Inferior parietal cortex (tissue), 1 donor: ENCODE measurements at regions not wholly inside any gene's neighbourhood (a gene's known extent, or its start where the extent isn't known, plus 50 kb on each side); places are given as distances from the start of the nearest gene placed in this dataset.

Source experiments
- DNase-seq: peaks from one replicate; pipeline ENCODE4 v3.0.0-alpha.2; 2016; ENCODE audit errors: extremely low spot score

- DNase-seq: no peak
These were observed 67.8 kb downstream of the CASP12 start for GRCh38 chr11:104830508-104830907.

DNA sequence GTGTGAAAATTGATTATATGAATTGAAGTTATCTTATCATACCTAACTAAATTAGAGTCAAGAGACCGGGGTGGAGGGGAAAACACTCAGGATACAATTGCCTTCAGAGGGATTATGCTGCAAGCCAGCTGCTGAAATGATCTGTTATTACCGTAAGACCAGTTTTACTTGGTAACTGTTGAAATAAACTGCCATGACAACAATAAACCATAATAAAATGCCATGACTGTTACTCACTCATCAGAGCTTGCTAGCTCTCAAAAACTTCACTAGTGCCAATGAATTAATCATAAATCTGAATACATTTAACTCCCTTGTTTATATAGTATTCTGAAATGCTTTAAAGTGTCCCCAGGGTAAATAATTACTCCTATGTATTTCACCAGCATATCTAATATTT, 68.2 kb downstream of the CASP12 start:
- DNase-seq: no peak

DNA sequence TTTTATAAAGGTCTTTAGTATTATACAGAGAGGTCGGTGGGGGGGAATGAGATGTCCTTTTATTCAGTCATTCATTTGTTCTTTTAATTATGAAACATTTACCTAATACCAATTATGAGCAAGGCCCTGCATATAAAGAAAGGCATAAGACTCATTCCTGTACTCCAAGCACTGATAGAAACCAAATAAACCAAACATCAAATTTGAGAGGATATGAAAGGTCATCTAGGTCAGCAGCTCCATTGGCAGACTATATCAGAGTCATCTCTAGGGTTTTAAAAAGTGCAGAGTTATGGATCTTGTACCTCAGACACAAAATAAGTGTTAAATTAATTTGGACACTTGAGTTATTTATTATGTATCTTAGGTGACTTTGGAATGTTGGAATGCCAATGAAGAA, 71.5 kb downstream of the CASP12 start:
- no peak for DNase-seq

DNA sequence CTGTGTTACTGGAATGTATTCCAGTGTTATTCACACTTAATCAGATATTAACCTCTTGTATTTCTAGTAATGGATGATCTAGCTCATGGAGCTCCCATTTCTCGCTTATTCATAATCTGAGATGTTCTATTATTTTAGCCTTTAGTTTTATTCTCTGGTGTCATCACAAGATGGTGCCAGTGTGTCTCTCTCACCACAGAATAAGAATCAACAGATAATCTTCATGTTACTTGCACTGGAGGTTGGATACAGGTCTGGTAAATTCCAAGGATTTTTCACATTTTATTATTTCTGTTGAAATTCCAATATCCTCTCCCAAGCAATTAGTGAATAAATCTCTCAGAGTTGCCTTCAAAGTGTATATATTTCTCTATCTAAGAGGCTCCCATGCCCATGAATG, 74.6 kb downstream of the CASP12 start:
- no peak for DNase-seq

DNA sequence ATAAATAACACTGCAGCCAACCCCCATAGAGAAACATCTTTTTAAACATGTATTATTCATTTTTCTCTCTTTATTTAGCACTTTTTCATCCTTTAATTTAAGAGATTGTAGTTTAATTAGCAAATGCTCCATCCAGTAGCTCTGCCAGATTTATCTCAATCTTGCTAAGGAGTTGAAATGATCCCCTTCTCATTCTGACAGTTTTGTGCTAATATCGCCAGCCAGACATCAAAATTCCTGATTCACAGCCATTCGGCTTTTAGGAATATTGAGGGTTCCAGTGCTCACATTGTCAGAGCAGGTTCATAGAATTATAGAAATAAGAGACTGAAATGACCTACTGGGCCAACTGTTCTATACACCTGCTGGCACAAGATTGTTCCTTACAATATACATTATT, 77.8 kb downstream of the CASP12 start:
- DNase-seq: no peak

- no peak for DNase-seq
These were observed 78.7 kb downstream of the CASP12 start for GRCh38 chr11:104819603-104820002.

DNA sequence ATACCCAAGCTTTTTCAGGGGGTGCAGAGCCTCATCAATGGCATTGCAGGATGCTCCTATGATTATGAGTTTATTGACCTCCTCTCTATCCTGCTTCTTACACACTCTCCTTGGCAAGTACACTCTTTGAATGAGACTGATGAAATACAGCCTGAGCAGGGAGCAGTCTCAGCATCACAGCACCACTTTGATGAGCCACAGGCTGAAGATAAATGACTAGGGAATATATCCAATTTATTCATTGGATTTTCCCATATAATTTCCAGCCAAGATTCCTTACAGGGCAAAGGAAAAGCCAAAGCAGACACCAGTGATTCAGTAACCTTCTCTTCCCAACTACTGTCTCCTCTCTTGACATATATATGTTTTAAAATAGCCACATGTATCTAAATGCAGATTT, 79.2 kb downstream of the CASP12 start:
- no peak for DNase-seq

DNA sequence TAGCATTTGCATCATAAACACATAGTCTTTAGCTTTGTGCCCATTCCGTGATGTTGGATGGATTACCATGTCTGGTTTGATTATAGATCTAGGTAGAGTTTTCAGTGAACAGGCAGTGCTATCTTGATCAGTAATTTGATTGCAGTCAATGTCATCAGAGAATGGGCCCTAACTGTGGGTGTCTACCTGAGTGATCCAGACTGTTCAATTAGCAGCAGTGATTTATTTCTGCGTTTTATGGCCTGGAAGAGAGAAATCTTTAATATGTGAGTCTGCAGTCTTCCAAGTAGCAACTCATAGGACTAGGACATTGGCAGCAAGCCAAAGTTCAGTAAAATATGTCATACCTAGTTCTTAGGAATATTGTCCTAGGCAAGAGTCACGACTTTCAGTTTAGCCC, 80.3 kb downstream of the CASP12 start:
- DNase-seq: no peak

DNA sequence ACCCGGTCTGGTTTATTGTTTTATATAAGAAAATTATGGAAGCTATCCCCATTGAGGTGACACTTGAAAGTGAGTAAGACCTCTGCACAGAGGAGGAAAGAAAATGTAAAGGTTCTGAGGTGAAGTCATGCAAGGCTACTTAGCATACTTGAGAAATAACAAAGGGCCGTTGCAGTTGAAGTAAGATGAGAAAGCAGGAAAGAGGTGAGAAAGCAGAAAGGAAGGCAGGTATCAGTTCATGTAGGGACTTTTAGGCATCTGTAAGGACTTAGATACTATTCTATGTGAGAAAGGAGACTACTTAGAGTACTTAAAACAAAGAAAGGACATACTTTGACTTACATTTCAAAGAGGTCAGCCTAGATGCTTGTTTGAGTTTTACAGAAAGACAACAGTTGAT, 84.7 kb downstream of the CASP12 start:
- DNase-seq: no peak

DNA sequence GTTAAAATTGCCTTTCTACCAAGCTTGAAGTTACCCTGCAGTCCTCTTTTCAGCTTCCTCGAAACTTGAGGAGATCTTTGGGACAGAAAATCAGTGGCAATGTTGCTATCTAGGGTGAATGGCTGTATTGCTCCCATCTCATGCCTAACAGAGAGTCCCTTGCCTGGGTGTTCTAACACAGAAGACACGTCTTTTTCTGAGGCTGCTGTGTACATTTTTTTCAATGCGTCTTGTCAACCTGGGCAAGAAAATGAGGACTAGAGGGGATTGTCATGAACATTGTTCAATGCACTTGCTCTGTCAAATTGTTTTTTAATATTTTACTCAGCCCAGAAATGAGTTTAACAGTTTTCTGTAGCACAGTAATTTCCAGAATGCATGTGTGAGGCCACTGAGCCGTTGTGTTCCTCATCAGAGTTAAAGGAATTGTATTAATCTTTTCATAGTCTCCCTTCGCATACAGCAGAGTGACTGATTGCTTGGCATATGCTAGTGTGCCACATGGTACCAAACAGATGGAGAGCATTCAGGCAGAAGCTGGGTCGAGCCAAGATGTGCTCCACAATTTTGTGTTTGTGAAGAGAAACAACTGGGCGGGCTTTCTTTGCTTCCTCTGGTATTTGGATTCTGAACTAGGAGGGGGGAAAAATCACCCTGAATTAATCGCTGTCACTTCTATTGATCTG, 86.0 kb downstream of the CASP12 start:
- no peak for DNase-seq

- DNase-seq: no peak
These were observed 94.5 kb downstream of the CASP12 start for GRCh38 chr11:104803776-104804175.

- no peak for DNase-seq
These were observed 99.0 kb downstream of the CASP12 start for GRCh38 chr11:104799251-104799650.

- no peak for DNase-seq
These were observed 99.5 kb downstream of the CASP12 start for GRCh38 chr11:104798789-104799188.

DNA sequence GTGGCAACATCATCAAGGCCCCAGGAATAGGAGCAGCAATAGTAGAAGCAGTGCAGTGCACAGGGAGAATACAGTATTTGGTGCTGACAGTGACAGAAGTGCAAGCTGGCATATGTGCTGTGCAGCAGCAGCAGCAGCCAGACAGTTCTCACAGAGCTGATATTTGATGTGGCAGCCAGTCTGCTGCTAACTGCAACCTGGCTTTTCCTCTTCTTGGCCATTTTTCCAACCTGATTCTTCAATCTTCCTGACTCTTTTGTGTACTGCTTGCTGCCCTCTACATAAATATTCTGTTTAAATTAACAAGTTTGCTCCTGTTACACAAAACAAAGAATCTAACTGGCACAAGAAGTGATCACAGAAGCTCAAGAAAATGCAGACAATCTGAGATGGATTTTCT, 102.0 kb downstream of the CASP12 start:
- DNase-seq: no peak

DNA sequence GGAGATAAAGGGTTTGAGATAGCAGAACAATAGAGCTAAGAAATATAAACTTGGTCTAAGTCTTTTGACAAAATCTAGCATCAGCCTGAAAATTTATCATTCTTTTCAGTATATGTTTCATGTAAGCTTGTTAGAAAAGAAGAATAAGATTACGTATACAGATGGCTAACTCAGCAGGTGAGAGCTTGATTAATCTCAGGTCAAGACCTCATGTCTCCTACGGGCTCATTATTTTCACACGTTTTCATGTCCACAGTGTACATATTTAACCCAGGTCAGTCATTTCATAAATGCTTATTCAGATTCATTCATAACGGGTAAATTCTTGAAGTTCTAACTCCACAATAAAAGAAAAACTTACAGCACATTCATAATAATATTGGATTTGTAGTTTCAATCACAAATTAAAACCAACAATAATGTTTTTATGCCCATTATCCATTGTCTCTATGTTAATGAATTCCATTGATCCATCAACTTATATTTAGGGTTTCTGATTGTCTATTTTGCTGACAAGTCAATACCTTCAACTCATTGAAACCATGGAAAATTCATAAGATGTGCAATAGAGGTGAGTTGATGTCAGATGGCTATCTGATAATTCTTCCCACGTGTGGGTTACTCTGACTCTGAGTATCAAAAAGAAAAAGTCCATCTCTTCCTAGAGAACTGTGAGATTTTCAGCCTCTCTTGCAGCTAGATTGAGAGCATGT, 102.6 kb downstream of the CASP12 start:
- DNase-seq: no peak

DNA sequence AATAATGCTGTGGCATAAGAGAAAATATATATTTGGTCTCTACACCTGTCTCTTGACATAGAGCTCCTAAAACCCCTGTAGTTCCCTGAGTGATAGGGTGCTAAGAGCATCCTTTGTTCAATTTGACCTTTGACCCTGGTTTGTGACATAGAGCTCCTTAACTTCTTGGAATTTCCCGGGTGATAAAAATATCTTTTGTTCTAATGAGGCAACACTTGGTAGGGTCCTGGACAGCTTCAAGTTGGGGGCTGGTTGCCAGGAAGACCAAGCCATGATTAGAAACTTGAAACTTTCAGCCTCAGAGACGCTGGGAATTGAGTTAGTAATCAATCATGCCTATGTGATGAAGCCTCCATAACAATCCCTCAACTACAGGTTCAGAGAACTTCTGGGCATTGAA, 105.4 kb downstream of the CASP12 start:
- no peak for DNase-seq

DNA sequence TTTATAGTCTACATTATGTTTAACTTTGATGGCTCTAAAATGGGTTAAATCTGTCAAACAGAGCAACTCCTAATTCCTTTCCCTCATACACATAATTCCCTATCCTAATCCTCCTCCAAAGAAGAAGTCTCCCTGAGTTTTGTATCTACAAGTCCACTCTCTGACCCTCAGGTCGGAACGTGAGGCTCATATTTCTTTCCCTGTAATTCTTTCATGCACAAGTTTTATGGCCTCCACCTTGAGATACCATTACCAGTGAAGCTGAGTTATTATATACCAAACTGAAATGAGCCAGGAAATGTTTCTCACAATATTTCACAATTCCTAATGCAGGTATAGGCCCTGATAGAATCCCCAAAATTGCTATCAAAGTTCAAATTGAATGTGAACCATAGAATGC, 106.4 kb downstream of the CASP12 start:
- DNase-seq: no peak

GRCh38 chr11:104784684-104785460, 113.4 kb downstream of the CASP12 start:
- no peak for DNase-seq

GRCh38 chr11:104783241-104783640, 115.0 kb downstream of the CASP12 start:
- DNase-seq: no peak

DNA sequence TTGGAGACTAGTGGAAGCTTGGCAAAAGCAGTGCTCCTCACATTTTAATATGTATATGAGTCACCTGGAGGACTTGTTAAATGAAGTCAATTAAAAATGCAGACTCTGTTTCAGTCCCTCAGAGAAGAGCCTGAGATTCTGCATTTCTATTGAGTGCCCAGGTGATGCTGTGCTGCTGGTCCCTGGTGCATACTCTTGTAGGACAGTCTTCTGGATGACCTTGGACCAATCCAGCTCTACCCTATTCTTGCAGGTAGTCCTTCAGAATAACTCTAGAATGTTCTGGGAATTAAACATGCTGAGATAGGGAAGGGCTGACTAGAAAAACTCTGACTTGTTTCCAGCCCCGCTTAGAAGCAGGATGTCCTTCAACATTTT, 115.9 kb downstream of the CASP12 start:
- no peak for DNase-seq

DNA sequence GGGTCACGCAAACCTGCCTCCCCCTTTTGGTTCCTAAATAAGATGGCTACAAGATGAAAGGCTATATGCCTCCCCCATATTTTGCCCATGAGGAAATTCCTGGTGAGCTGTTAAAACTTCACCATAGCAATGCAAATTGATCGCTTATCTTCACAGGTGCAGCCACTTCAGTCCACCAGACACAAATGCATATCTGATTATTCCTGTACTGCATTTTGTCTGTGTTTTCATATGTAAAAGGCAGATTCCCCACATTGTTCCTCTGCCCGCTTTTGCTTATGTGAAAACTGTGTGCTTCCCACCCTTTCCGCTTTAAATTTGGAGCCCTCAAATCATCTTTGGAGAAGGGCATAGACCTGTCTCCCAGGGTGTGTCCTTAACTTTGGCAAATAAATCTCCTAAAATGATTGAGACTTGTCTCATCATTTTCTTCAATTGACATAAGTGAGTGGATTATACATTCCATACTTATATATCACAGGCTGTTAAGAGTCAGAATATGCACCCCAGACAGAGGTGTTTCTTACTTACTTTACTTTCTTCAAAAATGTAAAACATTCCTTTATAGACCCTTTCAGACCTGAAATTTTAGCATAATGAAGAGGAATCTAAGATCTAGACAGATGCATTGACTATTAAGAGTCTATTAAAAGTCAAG, 116.4 kb downstream of the CASP12 start:
- no peak for DNase-seq

DNA sequence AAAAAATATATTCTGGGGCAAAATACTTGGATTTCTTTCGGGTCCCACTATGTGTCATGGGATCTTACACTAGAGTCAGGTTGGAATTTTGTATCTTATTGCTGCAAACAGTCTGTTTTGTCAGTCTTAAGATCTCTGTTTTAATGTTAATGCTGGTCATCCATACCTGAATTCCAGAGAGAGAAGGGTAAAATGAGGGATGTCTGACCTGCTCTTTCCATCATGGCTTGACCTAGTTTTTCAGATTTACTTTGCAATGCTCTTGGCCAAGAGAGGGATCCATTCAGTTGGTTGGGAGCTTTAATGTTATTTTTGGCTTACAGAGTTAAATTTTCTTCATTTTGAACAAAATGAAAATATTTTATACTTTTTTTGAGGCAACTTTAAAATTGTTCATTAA, 117.2 kb downstream of the CASP12 start:
- DNase-seq: no peak
